ENCODE measurements at regions not wholly inside any gene's neighbourhood (a gene's known extent, or its start where the extent isn't known, plus 50 kb on each side); places are given as distances from the start of the nearest gene placed in this dataset.

GRCh38 chr5:133749331-133749985 is 137.1 kb upstream of the FSTL4 start:
- TF ChIP-seq RAD21 (conservative IDR thresholded peaks at IDR 0.05) (no peak), EP300 (conservative IDR thresholded peaks at IDR 0.05; ENCODE audit: poor library complexity, severe bottlenecking) (no peak), EZH2 (IDR thresholded peaks at IDR 0.05; ENCODE audit: borderline replicate concordance, insufficient read depth, low read length, poor library complexity, severe bottlenecking) (no peak), CTCF (IDR thresholded peaks at IDR 0.05; ENCODE audit: poor library complexity, severe bottlenecking) (no peak)

GRCh38 chr5:133746834-133747233 is 134.5 kb upstream of the FSTL4 start:
- TF ChIP-seq POLR2AphosphoS5 (IDR thresholded peaks at IDR 0.05) (no peak), CTCF (IDR thresholded peaks at IDR 0.05; ENCODE audit: poor library complexity, severe bottlenecking) (peak; percentile 19)
- H3K9me2 ChIP-seq (ENCODE audit: insufficient read depth, low read length), result no peaks in the 10 kb centered on the region
- H3K9ac ChIP-seq (ENCODE audit: low read length), result no peak overlapping the region
- H3K9me3 ChIP-seq (ENCODE audit: low read length), result no peaks in the 10 kb centered on the region
- H4K20me1 ChIP-seq (ENCODE audit: insufficient read depth), result no peaks in the 10 kb centered on the region
- H3K79me2 ChIP-seq (replicated peaks; ENCODE audit: insufficient read depth, low read length), result no peaks in the 10 kb centered on the region
- no peak overlapping the region for H3K27ac ChIP-seq (ENCODE audit: low read length)
- H3K36me3 ChIP-seq (ENCODE audit: insufficient read depth, low read length), result no peaks in the 10 kb centered on the region
- no peak overlapping the region for H3K4me2 ChIP-seq (ENCODE audit: low read length)
- no peak overlapping the region for H2AFZ ChIP-seq (ENCODE audit: low read depth, low read length)
- no peak overlapping the region for H3K4me3 ChIP-seq (ENCODE audit: low read length)
- H3K27me3 ChIP-seq (ENCODE audit: insufficient read depth, low read depth, low read length), result no peaks in the 10 kb centered on the region
- no peaks in the 10 kb centered on the region for H3F3A ChIP-seq (ENCODE audit: insufficient read depth, low read length, poor library complexity, severe bottlenecking)

More at GRCh38 chr5:133749331-133749985, 137.1 kb upstream of the FSTL4 start:
- H3K79me2 ChIP-seq (replicated peaks; ENCODE audit: insufficient read depth, low read length), result no peaks in the 10 kb centered on the region
- no peak overlapping the region for H2AFZ ChIP-seq (ENCODE audit: low read depth, low read length)
- no peak overlapping the region for H3K4me3 ChIP-seq (ENCODE audit: low read length)
- H4K20me1 ChIP-seq (ENCODE audit: insufficient read depth), result no peaks in the 10 kb centered on the region
- no peak overlapping the region for H3K4me2 ChIP-seq (ENCODE audit: low read length)
- H3K9me3 ChIP-seq (ENCODE audit: low read length), result no peaks in the 10 kb centered on the region
- H3F3A ChIP-seq (ENCODE audit: insufficient read depth, low read length, poor library complexity, severe bottlenecking), result no peaks in the 10 kb centered on the region
- no peaks in the 10 kb centered on the region for H3K27me3 ChIP-seq (ENCODE audit: insufficient read depth, low read depth, low read length)
- H3K27ac ChIP-seq (ENCODE audit: low read length), result no peak overlapping the region
- no peaks in the 10 kb centered on the region for H3K9me2 ChIP-seq (ENCODE audit: insufficient read depth, low read length)
- no peak overlapping the region for H3K9ac ChIP-seq (ENCODE audit: low read length)
- no peaks in the 10 kb centered on the region for H3K36me3 ChIP-seq (ENCODE audit: insufficient read depth, low read length)

GRCh38 chr5:133744960-133745308 is 132.6 kb upstream of the FSTL4 start:
- Histone ChIP-seq H4K20me1 (ENCODE audit: insufficient read depth) (no peaks in the 10 kb centered on the region), H2AFZ (ENCODE audit: low read depth, low read length) (no peak overlapping the region), H3K27me3 (ENCODE audit: insufficient read depth, low read depth, low read length) (no peaks in the 10 kb centered on the region), H3K9ac (ENCODE audit: low read length) (no peak overlapping the region), H3K9me3 (ENCODE audit: low read length) (no peaks in the 10 kb centered on the region), H3K4me3 (ENCODE audit: low read length) (no peak overlapping the region), H3F3A (ENCODE audit: insufficient read depth, low read length, poor library complexity, severe bottlenecking) (no peaks in the 10 kb centered on the region), H3K36me3 (ENCODE audit: insufficient read depth, low read length) (no peaks in the 10 kb centered on the region), H3K9me2 (ENCODE audit: insufficient read depth, low read length) (no peaks in the 10 kb centered on the region), H3K27ac (ENCODE audit: low read length) (no peak overlapping the region), H3K4me2 (ENCODE audit: low read length) (no peak overlapping the region), H3K79me2 (replicated peaks; ENCODE audit: insufficient read depth, low read length) (no peaks in the 10 kb centered on the region)
- TF ChIP-seq CTCF (IDR thresholded peaks at IDR 0.05; ENCODE audit: poor library complexity, severe bottlenecking) (no peak), EP300 (conservative IDR thresholded peaks at IDR 0.05; ENCODE audit: poor library complexity, severe bottlenecking) (no peak)

Data from neural cell (in vitro differentiated cells).